ENCODE measurements at regions not wholly inside any gene's neighbourhood (a gene's known extent, or its start where the extent isn't known, plus 50 kb on each side); places are given as distances from the start of the nearest gene placed in this dataset.

DNA sequence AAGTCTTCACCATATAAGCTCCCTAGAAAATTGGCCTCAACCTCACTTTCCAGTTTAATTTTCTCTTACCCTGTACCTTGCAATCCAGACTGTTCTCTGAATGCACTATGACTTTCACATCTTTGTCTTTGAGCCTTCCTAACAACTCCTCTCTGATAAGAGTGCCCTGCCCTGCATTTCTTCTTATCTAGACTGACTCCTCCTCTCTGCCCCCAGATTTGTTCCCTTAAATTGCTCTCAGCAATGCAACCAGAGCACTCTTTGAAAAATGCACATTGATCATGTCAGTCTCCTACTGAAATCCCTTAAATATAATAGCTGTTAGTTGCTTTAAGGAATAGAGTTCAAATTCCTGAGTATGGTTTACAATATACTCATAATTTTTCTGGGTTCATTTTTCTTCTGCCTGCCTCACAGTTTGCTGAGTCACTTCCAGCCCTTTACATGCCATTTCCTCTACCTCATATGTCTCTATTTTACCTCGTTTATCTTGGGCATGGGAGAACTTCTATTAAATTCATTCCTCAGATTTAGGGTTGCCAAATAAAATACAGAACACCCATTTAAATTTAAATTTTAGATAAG lies 582.7 kb upstream of the AADAT start:
- TF ChIP-seq, protein P1, sequence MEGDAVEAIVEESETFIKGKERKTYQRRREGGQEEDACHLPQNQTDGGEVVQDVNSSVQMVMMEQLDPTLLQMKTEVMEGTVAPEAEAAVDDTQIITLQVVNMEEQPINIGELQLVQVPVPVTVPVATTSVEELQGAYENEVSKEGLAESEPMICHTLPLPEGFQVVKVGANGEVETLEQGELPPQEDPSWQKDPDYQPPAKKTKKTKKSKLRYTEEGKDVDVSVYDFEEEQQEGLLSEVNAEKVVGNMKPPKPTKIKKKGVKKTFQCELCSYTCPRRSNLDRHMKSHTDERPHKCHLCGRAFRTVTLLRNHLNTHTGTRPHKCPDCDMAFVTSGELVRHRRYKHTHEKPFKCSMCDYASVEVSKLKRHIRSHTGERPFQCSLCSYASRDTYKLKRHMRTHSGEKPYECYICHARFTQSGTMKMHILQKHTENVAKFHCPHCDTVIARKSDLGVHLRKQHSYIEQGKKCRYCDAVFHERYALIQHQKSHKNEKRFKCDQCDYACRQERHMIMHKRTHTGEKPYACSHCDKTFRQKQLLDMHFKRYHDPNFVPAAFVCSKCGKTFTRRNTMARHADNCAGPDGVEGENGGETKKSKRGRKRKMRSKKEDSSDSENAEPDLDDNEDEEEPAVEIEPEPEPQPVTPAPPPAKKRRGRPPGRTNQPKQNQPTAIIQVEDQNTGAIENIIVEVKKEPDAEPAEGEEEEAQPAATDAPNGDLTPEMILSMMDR (conservative IDR thresholded peaks at IDR 0.05 in 1 of 2, IDR thresholded peaks at IDR 0.05 in 1 of 2; ENCODE audit: extremely low read depth in 1 of 2, insufficient read depth in 1 of 2, low read depth in 1 of 2, low read length in 2 of 2) = no peak
- TF ChIP-seq EZH2 (IDR thresholded peaks at IDR 0.05; ENCODE audit: borderline replicate concordance, low read length) = no peak

Measured in mammary epithelial cell (primary cell).